ENCODE measurements at regions not wholly inside any gene's neighbourhood (a gene's known extent, or its start where the extent isn't known, plus 50 kb on each side); places are given as distances from the start of the nearest gene placed in this dataset.

DNA sequence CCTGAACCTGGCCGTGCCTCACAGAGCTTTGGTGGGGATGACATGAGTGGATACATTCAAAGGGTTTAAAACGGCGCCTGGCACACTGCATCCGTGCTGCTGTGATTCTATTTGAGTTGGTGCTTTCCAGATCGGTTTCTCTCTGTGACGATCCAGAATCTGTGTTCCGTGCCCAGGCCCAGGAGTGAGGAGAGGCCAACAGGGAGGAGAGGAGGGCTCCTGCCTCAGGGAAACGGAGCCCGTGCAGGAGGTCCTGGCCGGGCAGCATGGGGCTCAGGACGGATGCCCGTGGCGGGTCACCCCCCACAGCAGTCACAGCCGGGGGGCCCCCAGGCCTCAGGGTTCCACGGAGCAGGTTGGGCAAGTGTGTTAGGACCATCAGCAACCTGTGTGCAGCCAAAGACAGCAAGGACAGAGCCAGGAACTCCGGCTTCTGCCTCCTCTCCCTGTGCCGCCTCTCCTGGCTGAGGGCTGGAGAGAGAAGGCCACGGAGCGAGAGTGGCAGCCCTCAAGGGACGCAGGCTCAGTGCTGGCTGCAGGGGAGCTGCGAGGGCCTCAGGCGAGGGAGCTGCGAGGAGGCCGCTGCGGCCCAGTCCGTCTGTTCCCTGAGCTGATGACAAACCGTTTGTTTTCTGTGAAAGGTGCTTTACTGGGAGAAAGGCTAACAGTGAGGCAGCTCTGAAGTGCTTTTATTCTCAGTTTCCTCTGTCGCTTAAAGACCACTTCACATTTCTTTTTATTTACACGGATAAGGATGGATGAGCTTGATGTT lies 99.3 kb downstream of the METRNL start:
- Histone ChIP-seq H3K9ac (ENCODE audit: low read depth, low read length) (no peak overlapping the region), H4K20me1 (ENCODE audit: insufficient read depth, low read length) (0 out of 2 replicates have a peak, but pooled peaks cover 5% of the 10 kb centered on the region), H3K27ac (ENCODE audit: low read length) (no peak overlapping the region), H3K4me3 (ENCODE audit: low read depth in 1 of 2, low read length in 2 of 2) (no peak overlapping the region), H3K9me3 (ENCODE audit: insufficient read depth, low read length, severe bottlenecking) (no peaks in the 10 kb centered on the region), H3K27me3 (ENCODE audit: insufficient read depth, low read length, poor library complexity) (no peaks in the 10 kb centered on the region), H3K79me2 (ENCODE audit: insufficient read depth, low read length) (no peaks in the 10 kb centered on the region), H2AFZ (ENCODE audit: low read depth, low read length) (no peak overlapping the region), H3K36me3 (ENCODE audit: insufficient read depth, low read length) (no peaks in the 10 kb centered on the region), H3K4me2 (ENCODE audit: insufficient read depth, low read length) (no peak overlapping the region), H3K4me1 (ENCODE audit: insufficient read depth, low read length) (no peaks in the 10 kb centered on the region)
- ATAC-seq (ENCODE audit: insufficient read depth, low read depth) (no peak), DNase-seq (no peak)
- TF ChIP-seq, protein P1, sequence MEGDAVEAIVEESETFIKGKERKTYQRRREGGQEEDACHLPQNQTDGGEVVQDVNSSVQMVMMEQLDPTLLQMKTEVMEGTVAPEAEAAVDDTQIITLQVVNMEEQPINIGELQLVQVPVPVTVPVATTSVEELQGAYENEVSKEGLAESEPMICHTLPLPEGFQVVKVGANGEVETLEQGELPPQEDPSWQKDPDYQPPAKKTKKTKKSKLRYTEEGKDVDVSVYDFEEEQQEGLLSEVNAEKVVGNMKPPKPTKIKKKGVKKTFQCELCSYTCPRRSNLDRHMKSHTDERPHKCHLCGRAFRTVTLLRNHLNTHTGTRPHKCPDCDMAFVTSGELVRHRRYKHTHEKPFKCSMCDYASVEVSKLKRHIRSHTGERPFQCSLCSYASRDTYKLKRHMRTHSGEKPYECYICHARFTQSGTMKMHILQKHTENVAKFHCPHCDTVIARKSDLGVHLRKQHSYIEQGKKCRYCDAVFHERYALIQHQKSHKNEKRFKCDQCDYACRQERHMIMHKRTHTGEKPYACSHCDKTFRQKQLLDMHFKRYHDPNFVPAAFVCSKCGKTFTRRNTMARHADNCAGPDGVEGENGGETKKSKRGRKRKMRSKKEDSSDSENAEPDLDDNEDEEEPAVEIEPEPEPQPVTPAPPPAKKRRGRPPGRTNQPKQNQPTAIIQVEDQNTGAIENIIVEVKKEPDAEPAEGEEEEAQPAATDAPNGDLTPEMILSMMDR (IDR thresholded peaks at IDR 0.05; ENCODE audit: borderline replicate concordance, extremely low read depth, low read length, poor library complexity, severe bottlenecking) = no peak
- TF ChIP-seq EZH2 (IDR thresholded peaks at IDR 0.05; ENCODE audit: borderline replicate concordance, low read depth, low read length, severe bottlenecking) = no peak

GRCh38 chr17:83179374-83179773 lies 100.0 kb downstream of the METRNL start:
- ATAC-seq (ENCODE audit: insufficient read depth, low read depth) = no peak

DNA sequence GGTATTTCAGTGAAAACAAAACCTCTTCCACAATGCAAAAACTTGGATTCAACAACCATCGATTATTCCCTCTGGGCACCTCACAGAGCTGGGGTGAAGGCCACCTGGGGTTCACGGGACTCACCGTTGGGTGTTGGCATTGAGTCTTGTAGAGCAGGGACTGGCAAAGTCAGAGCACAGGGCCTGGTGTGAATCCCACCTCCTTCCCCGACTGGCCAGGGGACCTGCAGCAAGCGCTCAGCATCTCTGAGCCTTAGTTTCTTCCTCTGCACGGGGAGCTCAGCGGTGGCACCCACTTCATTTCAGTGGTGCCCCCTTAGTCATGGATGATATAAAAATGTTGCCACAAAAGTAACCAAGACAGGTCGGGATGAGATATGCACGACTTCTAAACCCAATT lies 100.4 kb downstream of the METRNL start:
- TF ChIP-seq EZH2 (IDR thresholded peaks at IDR 0.05; ENCODE audit: borderline replicate concordance, low read depth, low read length, severe bottlenecking) = no peak
- TF ChIP-seq, protein P1 (IDR thresholded peaks at IDR 0.05; ENCODE audit: borderline replicate concordance, extremely low read depth, low read length, poor library complexity, severe bottlenecking) = no peak
- Histone ChIP-seq H3K4me2 (ENCODE audit: insufficient read depth, low read length) (no peak overlapping the region), H3K27ac (ENCODE audit: low read length) (no peak overlapping the region), H3K9me3 (ENCODE audit: insufficient read depth, low read length, severe bottlenecking) (no peaks in the 10 kb centered on the region), H3K4me1 (ENCODE audit: insufficient read depth, low read length) (no peaks in the 10 kb centered on the region), H3K27me3 (ENCODE audit: insufficient read depth, low read length, poor library complexity) (peaks cover under 1% of the 10 kb centered on the region), H2AFZ (ENCODE audit: low read depth, low read length) (no peak overlapping the region), H3K9ac (ENCODE audit: low read depth, low read length) (no peak overlapping the region), H3K79me2 (ENCODE audit: insufficient read depth, low read length) (no peaks in the 10 kb centered on the region), H3K4me3 (ENCODE audit: low read depth in 1 of 2, low read length in 2 of 2) (no peak overlapping the region), H3K36me3 (ENCODE audit: insufficient read depth, low read length) (no peaks in the 10 kb centered on the region), H4K20me1 (ENCODE audit: insufficient read depth, low read length) (0 out of 2 replicates have a peak, but pooled peaks cover 2% of the 10 kb centered on the region)
- DNase-seq (no peak), ATAC-seq (ENCODE audit: insufficient read depth, low read depth) (no peak)

More at GRCh38 chr17:83179374-83179773, 100.0 kb downstream of the METRNL start:
- Histone ChIP-seq H2AFZ (ENCODE audit: low read depth, low read length) (no peak overlapping the region), H3K36me3 (ENCODE audit: insufficient read depth, low read length) (no peaks in the 10 kb centered on the region), H3K4me3 (ENCODE audit: low read depth in 1 of 2, low read length in 2 of 2) (no peak overlapping the region), H3K4me1 (ENCODE audit: insufficient read depth, low read length) (no peaks in the 10 kb centered on the region), H3K9ac (ENCODE audit: low read depth, low read length) (no peak overlapping the region), H3K27me3 (ENCODE audit: insufficient read depth, low read length, poor library complexity) (no peaks in the 10 kb centered on the region), H3K27ac (ENCODE audit: low read length) (no peak overlapping the region), H3K4me2 (ENCODE audit: insufficient read depth, low read length) (no peak overlapping the region), H3K79me2 (ENCODE audit: insufficient read depth, low read length) (no peaks in the 10 kb centered on the region), H4K20me1 (ENCODE audit: insufficient read depth, low read length) (0 out of 2 replicates have a peak, but pooled peaks cover 5% of the 10 kb centered on the region), H3K9me3 (ENCODE audit: insufficient read depth, low read length, severe bottlenecking) (no peaks in the 10 kb centered on the region)
- TF ChIP-seq, protein P1 (IDR thresholded peaks at IDR 0.05; ENCODE audit: borderline replicate concordance, extremely low read depth, low read length, poor library complexity, severe bottlenecking) = no peak
- peak; percentile 2 for DNase-seq

All from DND-41 (cell line).